Vagina (tissue), 2 donors: ENCODE measurements at regions not wholly inside any gene's neighbourhood (a gene's known extent, or its start where the extent isn't known, plus 50 kb on each side); places are given as distances from the start of the nearest gene placed in this dataset.

Source experiments
- CTCF ChIP-seq, 3 experiments: fragments of 450-650 bp in 2 of 3; fragments of 200-600 bp in 1 of 3; sonication (generic) in 1 of 3; IDR thresholded peaks; one replicate each; pipeline ENCODE4 v1.5.1; 2017 to 2019; ENCODE audit warnings: antibody characterized with exemption in 3 of 3, mild to moderate bottlenecking in 2 of 3, moderate library complexity in 2 of 3
- POLR2A ChIP-seq, 2 donors: fragments of 450-650 bp; IDR thresholded peaks; one replicate each; pipeline ENCODE4 v1.6.1; 2017; ENCODE audit warnings: antibody characterized with exemption in 2 of 2, mild to moderate bottlenecking in 2 of 2, moderate library complexity in 2 of 2
- POLR2AphosphoS5 ChIP-seq, 2 donors: sonication (generic); formaldehyde crosslinking; IDR thresholded peaks; one replicate each; pipeline ENCODE4 v1.9.0; 2017; ENCODE audit warnings: antibody characterized with exemption in 2 of 2, mild to moderate bottlenecking in 2 of 2, low read depth in 1 of 2; ENCODE audit not compliant: insufficient read depth in 1 of 2

- no peak for TF ChIP-seq CTCF (IDR thresholded peaks at IDR 0.05)
- no peak for TF ChIP-seq POLR2A (IDR thresholded peaks at IDR 0.05)
- no peak for TF ChIP-seq POLR2AphosphoS5 (IDR thresholded peaks at IDR 0.05; ENCODE audit: insufficient read depth in 1 of 2, low read depth in 1 of 2)
Measured at GRCh38 chr7:27397503-27397902, 154.9 kb downstream of the EVX1 start.
